Kidney epithelial cell (primary cell): ENCODE measurements at regions not wholly inside any gene's neighbourhood (a gene's known extent, or its start where the extent isn't known, plus 50 kb on each side); places are given as distances from the start of the nearest gene placed in this dataset.

ENCODE experiments used
- DNase-seq: peaks from one replicate; pipeline ENCODE4 v3.0.0-alpha.2; 2010; ENCODE audit warnings: low read depth
- H3K27me3 ChIP-seq: 2 replicates; pipeline ENCODE4 v1.6.0; 2011; ENCODE audit warnings: low read length; ENCODE audit not compliant: control insufficient read depth, insufficient read depth
- H3K36me3 ChIP-seq: 2 replicates; pipeline ENCODE4 v1.5.1; 2011; ENCODE audit warnings: low read length; ENCODE audit not compliant: control insufficient read depth, insufficient read depth
- H3K4me3 ChIP-seq: 2 replicates; pipeline ENCODE4 v1.5.1; 2011; ENCODE audit warnings: low read depth, mild to moderate bottlenecking, control low read depth, low read length
- TF ChIP-seq, protein P1 (sequence below): IDR thresholded peaks from 2 replicates; pipeline ENCODE4 v1.5.1; 2011; ENCODE audit warnings: mild to moderate bottlenecking, moderate library complexity, low read length, control low read depth, inconsistent platforms; ENCODE audit not compliant: insufficient read depth, poor library complexity, severe bottlenecking

DNA sequence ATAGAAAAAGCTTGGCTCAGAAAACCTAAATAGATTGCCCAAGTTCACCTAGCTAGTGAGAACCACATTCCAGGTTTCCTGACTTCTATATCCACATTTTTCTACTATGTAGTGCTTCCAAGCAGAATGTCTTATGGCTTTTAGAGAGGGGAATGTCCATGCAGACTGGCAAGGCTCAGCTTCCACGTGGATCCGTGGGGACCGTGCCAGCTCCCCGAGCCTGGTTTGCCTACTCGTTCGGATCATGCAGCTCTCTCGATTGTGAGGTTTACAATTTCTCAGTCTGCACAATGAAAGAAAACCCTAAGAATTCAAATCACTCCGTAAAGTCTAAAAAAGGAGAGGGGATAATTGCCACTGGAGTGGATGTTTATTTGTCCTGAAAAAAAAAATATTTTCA is 256.5 kb upstream of the NR4A3 start:
- H3K36me3 ChIP-seq = no peaks in the 10 kb centered on the region
- TF ChIP-seq, protein P1, sequence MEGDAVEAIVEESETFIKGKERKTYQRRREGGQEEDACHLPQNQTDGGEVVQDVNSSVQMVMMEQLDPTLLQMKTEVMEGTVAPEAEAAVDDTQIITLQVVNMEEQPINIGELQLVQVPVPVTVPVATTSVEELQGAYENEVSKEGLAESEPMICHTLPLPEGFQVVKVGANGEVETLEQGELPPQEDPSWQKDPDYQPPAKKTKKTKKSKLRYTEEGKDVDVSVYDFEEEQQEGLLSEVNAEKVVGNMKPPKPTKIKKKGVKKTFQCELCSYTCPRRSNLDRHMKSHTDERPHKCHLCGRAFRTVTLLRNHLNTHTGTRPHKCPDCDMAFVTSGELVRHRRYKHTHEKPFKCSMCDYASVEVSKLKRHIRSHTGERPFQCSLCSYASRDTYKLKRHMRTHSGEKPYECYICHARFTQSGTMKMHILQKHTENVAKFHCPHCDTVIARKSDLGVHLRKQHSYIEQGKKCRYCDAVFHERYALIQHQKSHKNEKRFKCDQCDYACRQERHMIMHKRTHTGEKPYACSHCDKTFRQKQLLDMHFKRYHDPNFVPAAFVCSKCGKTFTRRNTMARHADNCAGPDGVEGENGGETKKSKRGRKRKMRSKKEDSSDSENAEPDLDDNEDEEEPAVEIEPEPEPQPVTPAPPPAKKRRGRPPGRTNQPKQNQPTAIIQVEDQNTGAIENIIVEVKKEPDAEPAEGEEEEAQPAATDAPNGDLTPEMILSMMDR = no peak
- no peaks in the 10 kb centered on the region for H3K27me3 ChIP-seq
- no peak for DNase-seq
- no peak overlapping the region for H3K4me3 ChIP-seq

DNA sequence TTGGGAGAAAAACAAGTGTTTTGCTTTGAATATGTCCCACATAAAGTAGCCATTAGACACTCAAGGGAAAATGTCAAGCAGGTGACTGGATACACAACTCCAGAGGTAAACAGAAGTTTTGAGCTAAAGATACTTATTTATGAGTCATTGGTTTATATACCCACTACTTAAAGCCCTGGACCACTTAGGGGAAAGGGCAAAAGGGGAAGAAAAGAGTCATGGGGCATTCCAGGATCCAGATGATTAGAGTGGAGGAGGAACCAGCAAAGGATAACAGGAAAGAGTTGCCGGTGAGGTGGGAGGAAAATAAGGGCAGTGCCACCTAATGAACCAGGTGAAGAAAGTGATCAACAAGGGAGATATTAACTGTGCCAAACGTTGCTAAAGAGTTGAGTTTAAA is 254.2 kb upstream of the NR4A3 start:
- no peaks in the 10 kb centered on the region for H3K27me3 ChIP-seq
- no peaks in the 10 kb centered on the region for H3K36me3 ChIP-seq
- TF ChIP-seq, protein P1 = no peak
- DNase-seq = no peak
- H3K4me3 ChIP-seq = no peak overlapping the region

DNA sequence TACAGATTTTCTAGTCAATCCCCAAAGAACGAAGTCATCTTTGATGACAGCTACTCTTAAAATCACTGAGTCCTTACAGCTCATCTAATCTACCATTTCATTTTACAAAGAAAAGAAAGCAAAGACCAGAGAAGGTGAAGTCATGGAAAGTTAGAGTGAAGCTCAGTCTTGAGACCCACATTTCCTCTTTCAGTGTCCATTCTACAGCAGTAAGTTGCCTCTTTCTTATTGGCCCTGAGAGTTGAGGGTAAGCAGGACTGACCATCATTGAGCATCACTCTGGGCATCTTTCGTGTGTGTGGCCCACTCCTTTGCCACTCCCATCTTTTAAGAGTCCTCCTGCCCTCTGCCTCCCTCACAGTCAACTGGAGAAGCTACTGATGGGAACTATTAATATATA is 251.8 kb upstream of the NR4A3 start:
- no peak for DNase-seq
- no peak overlapping the region for H3K4me3 ChIP-seq
- TF ChIP-seq, protein P1 = no peak
- no peaks in the 10 kb centered on the region for H3K27me3 ChIP-seq
- no peaks in the 10 kb centered on the region for H3K36me3 ChIP-seq

DNA sequence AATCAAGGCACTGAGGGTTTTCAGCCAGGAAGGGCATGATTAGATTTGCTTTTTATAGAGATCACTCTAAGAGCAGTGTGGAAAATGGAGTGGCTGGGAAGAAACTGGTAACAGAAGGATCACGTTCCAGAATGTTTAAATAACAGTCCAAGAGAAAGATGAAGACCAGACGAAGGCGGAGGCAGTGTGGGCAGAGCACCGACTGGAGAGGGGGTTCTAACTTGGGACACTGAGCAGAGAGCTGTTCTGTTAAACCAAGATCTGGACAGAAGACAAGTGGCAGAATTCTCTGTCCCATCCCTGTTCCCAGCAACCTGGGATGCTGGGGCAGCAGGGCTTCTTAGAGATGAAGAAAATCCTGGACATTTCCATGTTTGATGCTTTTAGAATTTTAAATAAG is 249.1 kb upstream of the NR4A3 start:
- no peak for DNase-seq
- H3K4me3 ChIP-seq = no peak overlapping the region
- no peaks in the 10 kb centered on the region for H3K27me3 ChIP-seq
- TF ChIP-seq, protein P1 = no peak
- no peaks in the 10 kb centered on the region for H3K36me3 ChIP-seq

DNA sequence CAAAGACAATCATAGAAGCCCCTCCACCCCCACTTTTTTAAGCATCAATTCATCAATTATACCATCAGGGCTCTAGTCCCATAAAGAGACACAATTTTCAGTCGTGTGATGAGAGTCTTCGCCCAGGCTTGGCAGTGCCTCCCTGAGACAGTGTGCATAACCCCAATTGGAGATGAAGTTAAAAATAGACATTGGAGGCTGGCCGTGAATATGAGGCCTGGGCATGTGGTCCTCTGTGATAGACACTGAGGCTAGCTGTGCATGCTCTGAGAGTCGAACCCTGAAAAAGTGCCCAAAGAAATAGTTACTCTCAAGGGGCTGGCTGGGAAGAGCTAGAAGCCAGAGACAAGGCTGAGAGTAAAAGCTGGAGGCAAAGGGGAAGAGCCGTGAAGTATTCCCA is 248.6 kb upstream of the NR4A3 start:
- TF ChIP-seq, protein P1 = no peak
- DNase-seq = no peak
- no peak overlapping the region for H3K4me3 ChIP-seq
- H3K27me3 ChIP-seq = no peaks in the 10 kb centered on the region
- H3K36me3 ChIP-seq = no peaks in the 10 kb centered on the region

DNA sequence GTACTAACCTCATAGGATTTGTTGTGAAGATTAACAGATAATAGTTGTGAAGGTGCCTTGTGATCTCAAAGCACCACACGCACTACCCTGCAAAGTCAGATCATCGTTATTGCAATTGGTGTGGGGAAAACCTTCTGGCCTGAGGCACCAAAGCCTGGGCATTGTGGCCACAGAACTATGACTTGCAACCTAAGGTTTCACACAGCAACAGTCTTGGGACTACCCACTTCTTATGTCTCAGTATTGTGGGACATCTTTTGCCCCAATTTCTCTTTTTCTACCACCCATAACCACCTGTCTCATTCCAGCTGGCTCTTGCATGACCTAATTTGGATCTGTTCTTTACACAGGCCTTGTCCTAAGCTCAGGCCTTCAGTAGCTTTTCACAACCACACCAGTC is 247.8 kb upstream of the NR4A3 start:
- Histone ChIP-seq H3K4me3 (no peak overlapping the region), H3K27me3 (no peaks in the 10 kb centered on the region), H3K36me3 (no peaks in the 10 kb centered on the region)
- no peak for DNase-seq
- TF ChIP-seq, protein P1 = no peak
